ENCODE measurements at regions not wholly inside any gene's neighbourhood (a gene's known extent, or its start where the extent isn't known, plus 50 kb on each side); places are given as distances from the start of the nearest gene placed in this dataset.

DNA sequence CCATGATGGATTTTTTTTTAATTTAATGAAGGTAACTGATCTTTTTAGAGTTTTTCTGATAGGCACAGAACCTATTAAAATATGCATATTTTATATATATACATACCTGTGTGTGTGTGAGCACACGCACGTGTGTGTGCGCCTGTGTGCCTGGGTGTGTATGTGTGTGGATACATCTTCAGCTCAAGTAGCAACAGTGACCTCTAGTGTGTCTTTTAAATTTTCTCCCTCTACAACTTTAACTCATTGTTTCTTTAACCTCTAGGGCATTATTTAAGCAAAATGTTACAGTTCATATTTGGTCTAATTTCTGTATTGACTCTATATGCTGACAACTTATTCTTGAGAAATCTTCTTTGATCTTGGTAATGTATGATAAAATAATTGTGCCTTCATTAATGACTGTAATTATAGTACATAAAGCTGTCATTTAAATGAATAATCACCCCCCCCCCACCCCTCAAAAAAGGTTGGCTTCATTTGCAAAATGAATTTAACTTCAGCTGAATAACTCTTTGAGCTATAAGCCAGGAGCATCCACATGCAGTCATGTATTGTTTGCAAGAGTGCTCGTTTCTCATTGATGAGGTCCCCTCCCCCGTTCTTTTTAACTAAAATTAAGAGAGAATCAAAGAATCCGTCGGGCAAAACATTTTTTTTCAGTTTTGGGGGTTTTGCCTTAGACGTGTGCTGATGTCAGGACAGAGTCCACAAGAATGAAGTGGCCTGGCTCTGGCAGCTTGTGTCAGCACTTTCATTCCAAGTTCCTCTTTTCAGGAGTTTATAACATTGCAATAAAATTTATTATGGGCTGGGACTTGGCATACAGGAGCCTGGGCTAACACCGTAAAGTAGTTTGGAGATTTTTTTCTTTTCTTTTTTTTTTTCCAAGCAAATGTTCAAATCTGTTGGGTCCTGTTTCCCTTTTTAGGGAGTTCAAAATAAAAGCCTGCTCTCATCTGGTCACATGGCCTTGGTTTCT, 80.0 kb downstream of the ETAA1 start:
- TF ChIP-seq, protein P1, sequence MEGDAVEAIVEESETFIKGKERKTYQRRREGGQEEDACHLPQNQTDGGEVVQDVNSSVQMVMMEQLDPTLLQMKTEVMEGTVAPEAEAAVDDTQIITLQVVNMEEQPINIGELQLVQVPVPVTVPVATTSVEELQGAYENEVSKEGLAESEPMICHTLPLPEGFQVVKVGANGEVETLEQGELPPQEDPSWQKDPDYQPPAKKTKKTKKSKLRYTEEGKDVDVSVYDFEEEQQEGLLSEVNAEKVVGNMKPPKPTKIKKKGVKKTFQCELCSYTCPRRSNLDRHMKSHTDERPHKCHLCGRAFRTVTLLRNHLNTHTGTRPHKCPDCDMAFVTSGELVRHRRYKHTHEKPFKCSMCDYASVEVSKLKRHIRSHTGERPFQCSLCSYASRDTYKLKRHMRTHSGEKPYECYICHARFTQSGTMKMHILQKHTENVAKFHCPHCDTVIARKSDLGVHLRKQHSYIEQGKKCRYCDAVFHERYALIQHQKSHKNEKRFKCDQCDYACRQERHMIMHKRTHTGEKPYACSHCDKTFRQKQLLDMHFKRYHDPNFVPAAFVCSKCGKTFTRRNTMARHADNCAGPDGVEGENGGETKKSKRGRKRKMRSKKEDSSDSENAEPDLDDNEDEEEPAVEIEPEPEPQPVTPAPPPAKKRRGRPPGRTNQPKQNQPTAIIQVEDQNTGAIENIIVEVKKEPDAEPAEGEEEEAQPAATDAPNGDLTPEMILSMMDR (IDR thresholded peaks at IDR 0.05; ENCODE audit: insufficient read depth, low read length, poor library complexity, severe bottlenecking) = peak; percentile 42
- H3K27me3 ChIP-seq (ENCODE audit: control insufficient read depth, insufficient read depth, low read length) = no peaks in the 10 kb centered on the region
- no peak for DNase-seq (ENCODE audit: low read depth)
- no peak overlapping the region for H3K4me3 ChIP-seq (ENCODE audit: low read depth, low read length)
- no peaks in the 10 kb centered on the region for H3K36me3 ChIP-seq (ENCODE audit: control insufficient read depth, insufficient read depth, low read length)

GRCh38 chr2:67479261-67479660, 82.1 kb downstream of the ETAA1 start:
- DNase-seq (ENCODE audit: low read depth) = no peak
- TF ChIP-seq, protein P1 (IDR thresholded peaks at IDR 0.05; ENCODE audit: insufficient read depth, low read length, poor library complexity, severe bottlenecking) = no peak
- no peaks in the 10 kb centered on the region for H3K27me3 ChIP-seq (ENCODE audit: control insufficient read depth, insufficient read depth, low read length)

GRCh38 chr2:67485431-67485830, 88.3 kb downstream of the ETAA1 start:
- no peak overlapping the region for H3K4me3 ChIP-seq (ENCODE audit: low read depth, low read length)
- no peak for DNase-seq (ENCODE audit: low read depth)
- no peaks in the 10 kb centered on the region for H3K27me3 ChIP-seq (ENCODE audit: control insufficient read depth, insufficient read depth, low read length)
- no peaks in the 10 kb centered on the region for H3K36me3 ChIP-seq (ENCODE audit: control insufficient read depth, insufficient read depth, low read length)
- TF ChIP-seq, protein P1 (IDR thresholded peaks at IDR 0.05; ENCODE audit: insufficient read depth, low read length, poor library complexity, severe bottlenecking) = no peak

More at GRCh38 chr2:67479261-67479660, 82.1 kb downstream of the ETAA1 start:
- Histone ChIP-seq H3K4me3 (ENCODE audit: low read depth, low read length) (no peak overlapping the region), H3K36me3 (ENCODE audit: control insufficient read depth, insufficient read depth, low read length) (no peaks in the 10 kb centered on the region)

- TF ChIP-seq, protein P1 (IDR thresholded peaks at IDR 0.05; ENCODE audit: insufficient read depth, low read length, poor library complexity, severe bottlenecking) = no peak
- no peak for DNase-seq (ENCODE audit: low read depth)
- Histone ChIP-seq H3K4me3 (ENCODE audit: low read depth, low read length) (no peak overlapping the region), H3K36me3 (ENCODE audit: control insufficient read depth, insufficient read depth, low read length) (no peaks in the 10 kb centered on the region), H3K27me3 (ENCODE audit: control insufficient read depth, insufficient read depth, low read length) (no peaks in the 10 kb centered on the region)
Measured at GRCh38 chr2:67486041-67486796, 89.1 kb downstream of the ETAA1 start.

GRCh38 chr2:67487993-67488392, 90.9 kb downstream of the ETAA1 start:
- TF ChIP-seq, protein P1 (IDR thresholded peaks at IDR 0.05; ENCODE audit: insufficient read depth, low read length, poor library complexity, severe bottlenecking) = no peak

More at GRCh38 chr2:67487993-67488392, 90.9 kb downstream of the ETAA1 start:
- no peak overlapping the region for H3K4me3 ChIP-seq (ENCODE audit: low read depth, low read length)
- DNase-seq (ENCODE audit: low read depth) = no peak
- no peaks in the 10 kb centered on the region for H3K27me3 ChIP-seq (ENCODE audit: control insufficient read depth, insufficient read depth, low read length)
- no peaks in the 10 kb centered on the region for H3K36me3 ChIP-seq (ENCODE audit: control insufficient read depth, insufficient read depth, low read length)
